GM21367 (cell line): ENCODE measurements at regions not wholly inside any gene's neighbourhood (a gene's known extent, or its start where the extent isn't known, plus 50 kb on each side); places are given as distances from the start of the nearest gene placed in this dataset.
"Not testable (repeated sequence)": the region's sequence is repeated elsewhere in the genome, so short reads cannot be mapped to it uniquely, and the experiment has no call there.

Experiments used
- ATAC-seq: cut with Tn5 transposase; IDR thresholded peaks from one replicate; pipeline ENCODE4 v1.9.1; 2021; ENCODE audit not compliant: unreplicated experiment

- no peak for ATAC-seq
Observed at GRCh38 chr10:61052469-61053205, 108.7 kb upstream of the RHOBTB1 start.

GRCh38 chr10:61051344-61051743 lies 107.4 kb upstream of the RHOBTB1 start:
- ATAC-seq: no peak

GRCh38 chr10:61050120-61050745 lies 106.2 kb upstream of the RHOBTB1 start:
- no peak for ATAC-seq

- no peak for ATAC-seq
Observed at GRCh38 chr10:61049386-61049785, 105.4 kb upstream of the RHOBTB1 start.

- ATAC-seq: no peak
Observed at GRCh38 chr10:61047788-61048560, 104.0 kb upstream of the RHOBTB1 start.

GRCh38 chr10:61047081-61047480 lies 103.1 kb upstream of the RHOBTB1 start:
- ATAC-seq: no peak

GRCh38 chr10:61045480-61045879 lies 101.5 kb upstream of the RHOBTB1 start:
- not testable (repeated sequence) for ATAC-seq

GRCh38 chr10:61042533-61042932 lies 98.5 kb upstream of the RHOBTB1 start:
- no peak for ATAC-seq

- ATAC-seq: no peak
Observed at GRCh38 chr10:61040399-61041016, 96.5 kb upstream of the RHOBTB1 start.

GRCh38 chr10:61039868-61040267 lies 95.9 kb upstream of the RHOBTB1 start:
- ATAC-seq: no peak

GRCh38 chr10:61037261-61037830 lies 93.4 kb upstream of the RHOBTB1 start:
- ATAC-seq: not testable (repeated sequence)

- ATAC-seq: not testable (repeated sequence)
Observed at GRCh38 chr10:61036148-61036547, 92.2 kb upstream of the RHOBTB1 start.

- no peak for ATAC-seq
Observed at GRCh38 chr10:61031341-61031740, 87.4 kb upstream of the RHOBTB1 start.

GRCh38 chr10:61029411-61029810 lies 85.4 kb upstream of the RHOBTB1 start:
- ATAC-seq: no peak

- no peak for ATAC-seq
Observed at GRCh38 chr10:61028861-61029361, 84.9 kb upstream of the RHOBTB1 start.

GRCh38 chr10:61024856-61025201 lies 80.8 kb upstream of the RHOBTB1 start:
- ATAC-seq: no peak

GRCh38 chr10:61024151-61024855 lies 80.3 kb upstream of the RHOBTB1 start:
- ATAC-seq: no peak

- no peak for ATAC-seq
Observed at GRCh38 chr10:61023053-61023452, 79.1 kb upstream of the RHOBTB1 start.

- ATAC-seq: no peak
Observed at GRCh38 chr10:61021926-61022325, 77.9 kb upstream of the RHOBTB1 start.

- ATAC-seq: no peak
Observed at GRCh38 chr10:61020420-61021158, 76.6 kb upstream of the RHOBTB1 start.
